NB4 (cell line): ENCODE measurements at regions not wholly inside any gene's neighbourhood (a gene's known extent, or its start where the extent isn't known, plus 50 kb on each side); places are given as distances from the start of the nearest gene placed in this dataset.

ENCODE experiments used
- MAX ChIP-seq: IDR thresholded peaks from 2 replicates; pipeline ENCODE4 v1.6.1; 2011; ENCODE audit warnings: low read depth, low read length
- MYC ChIP-seq: IDR thresholded peaks from 2 replicates; pipeline ENCODE4 v1.6.1; 2011; ENCODE audit warnings: low read depth, low read length
- POLR2A ChIP-seq: IDR thresholded peaks from 2 replicates; pipeline ENCODE4 v1.6.1; 2011; ENCODE audit warnings: mild to moderate bottlenecking; ENCODE audit not compliant: insufficient read length; ENCODE audit errors: extremely low read depth
- TF ChIP-seq, protein P1 (sequence below): IDR thresholded peaks from one replicate; pipeline ENCODE4 v1.5.1; 2012; ENCODE audit warnings: low read depth, low read length

GRCh38 chr1:238912148-238912547 is 474.2 kb upstream of the CHRM3 start:
- TF ChIP-seq MAX (no peak), POLR2A (no peak), MYC (no peak)
- TF ChIP-seq, protein P1, sequence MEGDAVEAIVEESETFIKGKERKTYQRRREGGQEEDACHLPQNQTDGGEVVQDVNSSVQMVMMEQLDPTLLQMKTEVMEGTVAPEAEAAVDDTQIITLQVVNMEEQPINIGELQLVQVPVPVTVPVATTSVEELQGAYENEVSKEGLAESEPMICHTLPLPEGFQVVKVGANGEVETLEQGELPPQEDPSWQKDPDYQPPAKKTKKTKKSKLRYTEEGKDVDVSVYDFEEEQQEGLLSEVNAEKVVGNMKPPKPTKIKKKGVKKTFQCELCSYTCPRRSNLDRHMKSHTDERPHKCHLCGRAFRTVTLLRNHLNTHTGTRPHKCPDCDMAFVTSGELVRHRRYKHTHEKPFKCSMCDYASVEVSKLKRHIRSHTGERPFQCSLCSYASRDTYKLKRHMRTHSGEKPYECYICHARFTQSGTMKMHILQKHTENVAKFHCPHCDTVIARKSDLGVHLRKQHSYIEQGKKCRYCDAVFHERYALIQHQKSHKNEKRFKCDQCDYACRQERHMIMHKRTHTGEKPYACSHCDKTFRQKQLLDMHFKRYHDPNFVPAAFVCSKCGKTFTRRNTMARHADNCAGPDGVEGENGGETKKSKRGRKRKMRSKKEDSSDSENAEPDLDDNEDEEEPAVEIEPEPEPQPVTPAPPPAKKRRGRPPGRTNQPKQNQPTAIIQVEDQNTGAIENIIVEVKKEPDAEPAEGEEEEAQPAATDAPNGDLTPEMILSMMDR: no peak
